ENCODE measurements at regions not wholly inside any gene's neighbourhood (a gene's known extent, or its start where the extent isn't known, plus 50 kb on each side); places are given as distances from the start of the nearest gene placed in this dataset.

DNA sequence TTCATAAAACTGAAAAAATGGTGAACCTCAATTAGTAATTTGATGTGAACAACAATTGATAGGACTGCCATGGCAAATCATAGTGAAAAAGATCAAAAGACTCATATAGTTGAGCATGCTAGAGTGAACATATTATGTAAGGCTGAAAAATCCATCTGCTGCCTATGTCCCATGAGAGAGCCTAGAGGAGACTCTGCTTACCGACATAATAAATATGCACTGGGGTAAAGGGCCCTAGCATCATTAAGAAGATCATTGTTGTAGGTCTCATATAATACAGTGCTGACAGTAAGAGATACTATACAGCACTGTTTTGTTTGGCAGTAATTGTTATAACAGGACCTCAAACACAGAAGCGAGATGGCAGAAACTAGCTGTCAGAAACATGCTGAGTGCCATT lies 229.0 kb downstream of the PABPC4L start:
- H3K4me3 ChIP-seq: no peak overlapping the region
- DNase-seq (ENCODE audit: low read depth in 1 of 2, low spot score in 1 of 2) (no peak), ATAC-seq (no peak), FAIRE-seq (no peak)
- H3K9me3 ChIP-seq: no peaks in the 10 kb centered on the region
- no peak overlapping the region for H3K4me2 ChIP-seq
- ChIA-PET CTCF (no interaction called here), POLR2A (no interaction called here)
- 22% methylated on average over 2 of the region's 2 CpGs for WGBS (ENCODE audit: missing lambda C conversion rate)
- no peaks in the 10 kb centered on the region for H3K4me1 ChIP-seq
- no peak overlapping the region for H3K27ac ChIP-seq
- no peak for TF ChIP-seq MAZ (IDR thresholded peaks at IDR 0.05; ENCODE audit: borderline replicate concordance, low read depth, low read length)
- TF ChIP-seq NFE2L2 (conservative IDR thresholded peaks at IDR 0.05; ENCODE audit: low read length): no peak
- TF ChIP-seq GATA3 (IDR thresholded peaks at IDR 0.05; ENCODE audit: borderline replicate concordance): no peak
- TF ChIP-seq MAFK (IDR thresholded peaks at IDR 0.05; ENCODE audit: partially characterized antibody): no peak
- TF ChIP-seq, protein P1, sequence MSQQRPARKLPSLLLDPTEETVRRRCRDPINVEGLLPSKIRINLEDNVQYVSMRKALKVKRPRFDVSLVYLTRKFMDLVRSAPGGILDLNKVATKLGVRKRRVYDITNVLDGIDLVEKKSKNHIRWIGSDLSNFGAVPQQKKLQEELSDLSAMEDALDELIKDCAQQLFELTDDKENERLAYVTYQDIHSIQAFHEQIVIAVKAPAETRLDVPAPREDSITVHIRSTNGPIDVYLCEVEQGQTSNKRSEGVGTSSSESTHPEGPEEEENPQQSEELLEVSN (IDR thresholded peaks at IDR 0.05; ENCODE audit: borderline replicate concordance, low read depth): no peak
- no peak for TF ChIP-seq JUN (IDR thresholded peaks at IDR 0.05)
- no peak for TF ChIP-seq FOXS1 (CRISPR knock-in tag; IDR thresholded peaks at IDR 0.05)
- no peak for TF ChIP-seq CBX8 (IDR thresholded peaks at IDR 0.05)

DNA sequence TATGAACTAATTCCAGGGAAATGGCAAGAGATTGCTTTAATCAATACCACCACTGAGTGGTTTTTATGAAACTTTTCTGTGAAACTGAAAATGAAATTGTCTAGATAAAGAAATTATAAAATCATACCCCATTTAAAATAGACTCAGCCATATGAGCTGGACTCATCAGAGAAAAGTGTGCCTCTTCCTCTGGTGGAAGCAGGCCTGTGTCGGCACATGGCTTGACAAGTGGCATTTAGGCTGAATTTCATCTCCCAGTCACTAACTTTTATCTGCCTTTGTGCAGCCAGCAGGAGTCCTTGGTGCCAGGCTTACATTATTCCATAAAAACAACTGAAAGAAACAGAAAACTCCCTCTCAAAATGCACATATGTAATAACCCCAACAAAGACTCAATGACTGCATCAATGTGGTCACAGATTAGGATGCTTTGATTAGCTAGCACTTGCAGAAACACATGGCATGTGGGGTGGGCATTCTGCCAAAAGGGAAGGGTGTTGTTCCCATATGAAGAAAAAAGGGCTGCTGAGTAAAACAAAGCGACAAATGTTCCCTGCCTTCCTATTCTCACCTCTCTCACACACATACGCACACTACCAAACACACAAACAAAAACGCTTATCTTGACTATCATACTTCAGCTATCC lies 232.3 kb downstream of the PABPC4L start:
- FAIRE-seq (no peak), ATAC-seq (no peak), DNase-seq (ENCODE audit: low read depth in 1 of 2, low spot score in 1 of 2) (peak in 1 of 2 experiments; percentile 1)

DNA sequence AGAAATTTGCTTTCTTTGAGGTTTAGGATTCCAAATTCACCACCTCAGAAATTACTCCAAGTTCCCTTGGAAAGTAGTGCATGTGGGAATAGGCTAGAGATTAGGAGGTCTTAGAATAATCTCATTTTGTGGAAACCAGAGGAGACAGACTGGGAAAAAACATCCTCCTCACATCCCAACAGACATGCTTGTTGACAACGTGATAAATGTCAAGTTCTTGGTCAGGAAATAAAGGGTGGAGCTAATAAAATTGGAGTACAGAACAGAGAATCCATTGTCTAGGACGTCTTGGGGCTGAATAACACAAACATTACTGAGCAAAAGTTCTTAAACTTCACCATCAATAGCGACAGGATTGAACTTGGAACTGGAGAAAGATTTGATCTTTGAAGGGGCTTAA lies 233.4 kb downstream of the PABPC4L start:
- H3K27ac ChIP-seq: no peak overlapping the region
- TF ChIP-seq EHF (CRISPR knock-in tag; IDR thresholded peaks at IDR 0.05) (no peak), ZFP36 (IDR thresholded peaks at IDR 0.05; ENCODE audit: borderline replicate concordance, partially characterized antibody) (no peak), RFX5 (IDR thresholded peaks at IDR 0.05) (no peak), KDM5A (IDR thresholded peaks at IDR 0.05) (no peak)
- WGBS (ENCODE audit: missing lambda C conversion rate): 22% methylated on average over 3 of the region's 3 CpGs
- no peaks in the 10 kb centered on the region for H3K4me1 ChIP-seq
- CTCF ChIA-PET: no interaction called here
- no peak overlapping the region for H3K4me3 ChIP-seq
- H3K4me2 ChIP-seq: no peak overlapping the region
- ATAC-seq (no peak), FAIRE-seq (no peak), DNase-seq (ENCODE audit: low read depth in 1 of 2, low spot score in 1 of 2) (no peak)
- POLR2A ChIA-PET: no interaction called here
- no peaks in the 10 kb centered on the region for H3K9me3 ChIP-seq

More for the DNA sequence above, 232.3 kb downstream of the PABPC4L start:
- ChIA-PET CTCF (no interaction called here), POLR2A (no interaction called here)
- no peak overlapping the region for H3K4me2 ChIP-seq
- H3K4me1 ChIP-seq: no peaks in the 10 kb centered on the region
- TF ChIP-seq CHD4 (IDR thresholded peaks at IDR 0.05; ENCODE audit: borderline replicate concordance) (no peak), SREBF2 (IDR thresholded peaks at IDR 0.05) (no peak), RAD21 (conservative IDR thresholded peaks at IDR 0.05 in 1 of 2, IDR thresholded peaks at IDR 0.05 in 1 of 2) (no peak), HEYL (CRISPR knock-in tag; IDR thresholded peaks at IDR 0.05) (no peak), RCOR1 (IDR thresholded peaks at IDR 0.05; ENCODE audit: low read depth, low read length) (no peak), EHF (CRISPR knock-in tag; IDR thresholded peaks at IDR 0.05) (no peak), MAZ (IDR thresholded peaks at IDR 0.05; ENCODE audit: borderline replicate concordance, low read depth, low read length) (no peak), SMC3 (IDR thresholded peaks at IDR 0.05) (no peak)
- TF ChIP-seq, protein P2, sequence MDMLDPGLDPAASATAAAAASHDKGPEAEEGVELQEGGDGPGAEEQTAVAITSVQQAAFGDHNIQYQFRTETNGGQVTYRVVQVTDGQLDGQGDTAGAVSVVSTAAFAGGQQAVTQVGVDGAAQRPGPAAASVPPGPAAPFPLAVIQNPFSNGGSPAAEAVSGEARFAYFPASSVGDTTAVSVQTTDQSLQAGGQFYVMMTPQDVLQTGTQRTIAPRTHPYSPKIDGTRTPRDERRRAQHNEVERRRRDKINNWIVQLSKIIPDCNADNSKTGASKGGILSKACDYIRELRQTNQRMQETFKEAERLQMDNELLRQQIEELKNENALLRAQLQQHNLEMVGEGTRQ (IDR thresholded peaks at IDR 0.05): no peak
- 50% methylated on average over 4 of the region's 4 CpGs for WGBS (ENCODE audit: missing lambda C conversion rate)
- no peak overlapping the region for H3K4me3 ChIP-seq
- H3K9me3 ChIP-seq: no peaks in the 10 kb centered on the region
- H3K27ac ChIP-seq: no peak overlapping the region

DNA sequence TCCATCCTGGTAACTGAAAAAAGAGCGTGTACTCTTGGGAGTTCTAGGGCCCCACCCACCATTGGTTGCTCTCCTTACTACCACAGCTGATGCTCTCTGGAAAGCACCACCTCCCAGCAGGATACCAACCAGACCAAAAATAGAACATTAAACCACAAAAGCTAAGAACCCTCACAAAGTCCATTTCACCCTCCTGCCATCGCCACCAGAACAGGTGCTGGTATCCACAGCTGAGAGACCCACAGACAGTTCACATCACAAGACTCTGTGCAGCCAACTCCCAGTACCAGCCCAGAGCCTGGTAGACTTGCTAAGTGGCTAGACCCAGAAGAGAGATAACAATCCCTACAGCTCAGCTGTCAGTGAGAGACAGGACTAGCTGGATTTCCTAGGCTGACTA lies 240.6 kb downstream of the PABPC4L start:
- Histone ChIP-seq H3K9me3 (no peaks in the 10 kb centered on the region), H3K4me2 (no peak overlapping the region), H3K4me1 (no peaks in the 10 kb centered on the region), H3K27ac (no peak overlapping the region), H3K4me3 (no peak overlapping the region)
- no peak for DNase-seq (ENCODE audit: low read depth in 1 of 2, low spot score in 1 of 2)
- 70% methylated on average over 2 of the region's 2 CpGs for WGBS (ENCODE audit: missing lambda C conversion rate)
- ChIA-PET CTCF (no interaction called here), POLR2A (no interaction called here)
- FAIRE-seq: no peak
- no peak for ATAC-seq
- no peak for TF ChIP-seq BHLHE40 (IDR thresholded peaks at IDR 0.05; ENCODE audit: low read depth, low read length)
- TF ChIP-seq POLR2AphosphoS2 (conservative IDR thresholded peaks at IDR 0.05; ENCODE audit: low read length): no peak
- TF ChIP-seq HDAC2 (IDR thresholded peaks at IDR 0.05): no peak
- TF ChIP-seq, protein P3, sequence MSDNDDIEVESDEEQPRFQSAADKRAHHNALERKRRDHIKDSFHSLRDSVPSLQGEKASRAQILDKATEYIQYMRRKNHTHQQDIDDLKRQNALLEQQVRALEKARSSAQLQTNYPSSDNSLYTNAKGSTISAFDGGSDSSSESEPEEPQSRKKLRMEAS (IDR thresholded peaks at IDR 0.05): no peak
- TF ChIP-seq CBX2 (IDR thresholded peaks at IDR 0.05; ENCODE audit: borderline replicate concordance, low read depth): no peak
- TF ChIP-seq FOSL2 (IDR thresholded peaks at IDR 0.05): no peak
- no peak for TF ChIP-seq FOSL2 (CRISPR knock-in tag; IDR thresholded peaks at IDR 0.05)
- TF ChIP-seq HEYL (CRISPR knock-in tag; IDR thresholded peaks at IDR 0.05): no peak
- no peak for TF ChIP-seq EHF (CRISPR knock-in tag; IDR thresholded peaks at IDR 0.05)
- no peak for TF ChIP-seq TP53 (CRISPR knock-in tag; IDR thresholded peaks at IDR 0.05)
- no peak for TF ChIP-seq FOSB (CRISPR knock-in tag; IDR thresholded peaks at IDR 0.05)
- TF ChIP-seq CHD2 (IDR thresholded peaks at IDR 0.05; ENCODE audit: low read length, partially characterized antibody): no peak
- TF ChIP-seq, protein P4, sequence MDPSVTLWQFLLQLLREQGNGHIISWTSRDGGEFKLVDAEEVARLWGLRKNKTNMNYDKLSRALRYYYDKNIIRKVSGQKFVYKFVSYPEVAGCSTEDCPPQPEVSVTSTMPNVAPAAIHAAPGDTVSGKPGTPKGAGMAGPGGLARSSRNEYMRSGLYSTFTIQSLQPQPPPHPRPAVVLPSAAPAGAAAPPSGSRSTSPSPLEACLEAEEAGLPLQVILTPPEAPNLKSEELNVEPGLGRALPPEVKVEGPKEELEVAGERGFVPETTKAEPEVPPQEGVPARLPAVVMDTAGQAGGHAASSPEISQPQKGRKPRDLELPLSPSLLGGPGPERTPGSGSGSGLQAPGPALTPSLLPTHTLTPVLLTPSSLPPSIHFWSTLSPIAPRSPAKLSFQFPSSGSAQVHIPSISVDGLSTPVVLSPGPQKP (IDR thresholded peaks at IDR 0.05; ENCODE audit: low read depth, low read length): no peak
- TF ChIP-seq CHD4 (IDR thresholded peaks at IDR 0.05; ENCODE audit: borderline replicate concordance): no peak
- no peak for TF ChIP-seq EHMT2 (IDR thresholded peaks at IDR 0.05; ENCODE audit: low read depth)

Measured in A549 (cell line).